ENCODE measurements at regions not wholly inside any gene's neighbourhood (a gene's known extent, or its start where the extent isn't known, plus 50 kb on each side); places are given as distances from the start of the nearest gene placed in this dataset.

GRCh38 chr15:70514251-70514650, 249.1 kb downstream of the UACA start:
- dilution Hi-C loops (cut with HindIII; ENCODE audit: low sequenced_read_pairs, unreplicated experiment), result no loop called here
- Histone ChIP-seq H4K91ac (ENCODE audit: insufficient read depth, low read depth, low read length) (no peak overlapping the region), H2BK5ac (ENCODE audit: low read depth, low read length, poor library complexity, severe bottlenecking) (no peak overlapping the region), H4K5ac (ENCODE audit: low read depth, low read length) (no peak overlapping the region), H2AFZ (replicated peaks; ENCODE audit: low read length, poor library complexity) (no peak overlapping the region), H3K23ac (ENCODE audit: low read depth, low read length) (no peak overlapping the region), H3K79me1 (ENCODE audit: low read depth in 1 of 2, low read length in 2 of 2) (no peaks in the 10 kb centered on the region), H3K56ac (ENCODE audit: extremely low read depth, insufficient read depth, low read length) (no peak overlapping the region), H4K8ac (ENCODE audit: low read depth in 2 of 2, low read length in 2 of 2) (no peak overlapping the region), H3K27me3 (ENCODE audit: control insufficient read depth, insufficient read depth, low read length) (peaks cover 42% of the 10 kb centered on the region), H2BK120ac (ENCODE audit: low read depth, low read length) (no peak overlapping the region), H3K4ac (ENCODE audit: low read depth, low read length) (no peak overlapping the region), H3K9me1 (ENCODE audit: insufficient read depth, low read length) (peaks cover 5% of the 10 kb centered on the region), H2AK5ac (ENCODE audit: low read depth, low read length) (no peak overlapping the region), H3K36me3 (ENCODE audit: control insufficient read depth, insufficient read depth, low read length) (no peaks in the 10 kb centered on the region), H2BK15ac (ENCODE audit: low read depth, low read length) (no peak overlapping the region), H3K18ac (ENCODE audit: low read depth, low read length) (no peak overlapping the region), H3K4me1 (ENCODE audit: control insufficient read depth, insufficient read depth, low read length) (no peaks in the 10 kb centered on the region), H3K9me3 (ENCODE audit: control insufficient read depth, insufficient read depth, low read length) (peaks cover 6% of the 10 kb centered on the region), H3K9ac (ENCODE audit: low read depth, low read length) (no peak overlapping the region), H2BK20ac (ENCODE audit: low read depth, low read length) (no peak overlapping the region), H3K4me2 (ENCODE audit: low read depth, low read length) (no peak overlapping the region), H3K14ac (replicated peaks; ENCODE audit: low read depth, low read length) (no peak overlapping the region), H3K27ac (ENCODE audit: insufficient read depth, low read length) (no peak overlapping the region), H2AK9ac (replicated peaks; ENCODE audit: low read depth, low read length, poor library complexity) (no peak overlapping the region), H3K4me3 (ENCODE audit: insufficient read depth, low read depth, low read length) (no peak overlapping the region), H4K20me1 (ENCODE audit: insufficient read depth, low read length) (no peaks in the 10 kb centered on the region)
- intact Hi-C loops (cut with micrococcal nuclease), result no loop called here
- TF ChIP-seq BHLHE40 (IDR thresholded peaks at IDR 0.05; ENCODE audit: low read depth, low read length), result no peak
- TF ChIP-seq FOS (IDR thresholded peaks at IDR 0.05; ENCODE audit: low read depth, low read length), result no peak
- TF ChIP-seq POLR2A (IDR thresholded peaks at IDR 0.05; ENCODE audit: low read depth, low read length), result no peak
- TF ChIP-seq SMC3 (IDR thresholded peaks at IDR 0.05; ENCODE audit: low read depth, low read length), result no peak
- no peak for TF ChIP-seq CEBPB (IDR thresholded peaks at IDR 0.05; ENCODE audit: low read depth, low read length)
- no peak for TF ChIP-seq MXI1 (IDR thresholded peaks at IDR 0.05; ENCODE audit: borderline replicate concordance, low read depth, low read length)
- no peak for TF ChIP-seq RFX5 (IDR thresholded peaks at IDR 0.05; ENCODE audit: low read depth, low read length)
- no peak for TF ChIP-seq NFE2L2 (IDR thresholded peaks at IDR 0.05; ENCODE audit: low read depth, low read length)
- TF ChIP-seq ELK1 (IDR thresholded peaks at IDR 0.05; ENCODE audit: borderline replicate concordance, low read depth, low read length), result no peak
- no peak for TF ChIP-seq RAD21 (IDR thresholded peaks at IDR 0.05; ENCODE audit: low read length)
- no peak for TF ChIP-seq CHD1 (IDR thresholded peaks at IDR 0.05; ENCODE audit: low read depth, low read length)
- TF ChIP-seq RCOR1 (IDR thresholded peaks at IDR 0.05; ENCODE audit: insufficient replicate concordance, low read length), result no peak
- TF ChIP-seq MAFK (IDR thresholded peaks at IDR 0.05; ENCODE audit: low read depth, low read length), result no peak
- no peak for TF ChIP-seq MAZ (IDR thresholded peaks at IDR 0.05; ENCODE audit: borderline replicate concordance, low read depth, low read length)
- no peak for TF ChIP-seq CTCF (conservative IDR thresholded peaks at IDR 0.05; ENCODE audit: low read depth, low read length)
- TF ChIP-seq, protein P1, sequence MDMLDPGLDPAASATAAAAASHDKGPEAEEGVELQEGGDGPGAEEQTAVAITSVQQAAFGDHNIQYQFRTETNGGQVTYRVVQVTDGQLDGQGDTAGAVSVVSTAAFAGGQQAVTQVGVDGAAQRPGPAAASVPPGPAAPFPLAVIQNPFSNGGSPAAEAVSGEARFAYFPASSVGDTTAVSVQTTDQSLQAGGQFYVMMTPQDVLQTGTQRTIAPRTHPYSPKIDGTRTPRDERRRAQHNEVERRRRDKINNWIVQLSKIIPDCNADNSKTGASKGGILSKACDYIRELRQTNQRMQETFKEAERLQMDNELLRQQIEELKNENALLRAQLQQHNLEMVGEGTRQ (IDR thresholded peaks at IDR 0.05; ENCODE audit: low read depth, low read length), result no peak
- ChIA-PET POLR2A (ENCODE audit: unreplicated experiment) (no interaction called here), CTCF (no interaction called here)
- in situ Hi-C loops (cut with MboI; ENCODE audit: low sequenced_read_pairs), result no loop called here
- ATAC-seq (ENCODE audit: low read depth), result no peak
- 71% methylated on average over 2 of the region's 7 CpGs; no CpG with 5 or more reads in 1 of the 2 experiments for WGBS, 2 experiments (ENCODE audit: extremely low coverage in 2 of 2, insufficient read length in 1 of 2)
- no peak for DNase-seq
- BruUV-seq (replicated peaks), result no TSS peak
